Caco-2 (cell line): ENCODE measurements at regions not wholly inside any gene's neighbourhood (a gene's known extent, or its start where the extent isn't known, plus 50 kb on each side); places are given as distances from the start of the nearest gene placed in this dataset.

Source experiments
- BruUV-seq: library from RNA; stranded (reverse); fragments of 400-500 nt; replicated peaks from 2 replicates; lab custom pipeline; 2021; lab: Mats Ljungman, UMichigan
- CTCF ChIA-PET: fragments of 300-600 bp; sonication (Branson Sonifier 250); formaldehyde crosslinking; loops from one replicate; lab custom pipeline; 2022; ENCODE audit warnings: antibody characterized with exemption; lab: Charles Lee
- POLR2A ChIA-PET: fragments of 300-600 bp; sonication (Branson Sonifier 250); formaldehyde crosslinking; loops from one replicate; lab custom pipeline; 2022; ENCODE audit warnings: antibody characterized with exemption; lab: Charles Lee
- DNase-seq, 2 experiments: peaks; one replicate each; pipeline versions ENCODE4 v3.0.0 to v3.0.0-alpha.2; 2020 to 2022
- H3K27me3 ChIP-seq: replicated peaks from 2 replicates; pipeline ENCODE4 v1.6.0; 2011; ENCODE audit warnings: low read length; ENCODE audit not compliant: control insufficient read depth, insufficient read depth
- H3K36me3 ChIP-seq: 2 replicates; pipeline ENCODE4 v1.5.1; 2011; ENCODE audit warnings: low read length; ENCODE audit not compliant: control insufficient read depth, insufficient read depth
- H3K4me1 ChIP-seq: fragments of 250-450 bp; sonication (Bioruptor Pico); 2 replicates; pipeline ENCODE4 v1.5.1; 2020; ENCODE audit warnings: mild to moderate bottlenecking
- H3K4me3 ChIP-seq: 2 replicates; pipeline ENCODE4 v1.5.1; 2011; ENCODE audit warnings: low read depth, mild to moderate bottlenecking, control low read depth, low read length
- H3K9me3 ChIP-seq: fragments of 250-450 bp; sonication (Bioruptor Pico); 2 replicates; pipeline ENCODE4 v1.5.1; 2020; ENCODE audit warnings: mild to moderate bottlenecking, moderate library complexity
- H3K27ac Mint-ChIP-seq: one replicate; pipeline ENCODE4 v1.8.0; 2022; ENCODE audit warnings: mixed read lengths; ENCODE audit not compliant: unreplicated experiment
- H3K27me3 Mint-ChIP-seq: one replicate; pipeline ENCODE4 v1.8.0; 2022; ENCODE audit warnings: mixed read lengths; ENCODE audit not compliant: insufficient read depth, unreplicated experiment
- H3K36me3 Mint-ChIP-seq: one replicate; pipeline ENCODE4 v1.8.0; 2022; ENCODE audit warnings: mild to moderate bottlenecking, mixed read lengths; ENCODE audit not compliant: insufficient read depth, unreplicated experiment
- H3K4me1 Mint-ChIP-seq: one replicate; pipeline ENCODE4 v1.8.0; 2022; ENCODE audit warnings: low read depth, mixed read lengths; ENCODE audit not compliant: unreplicated experiment
- H3K4me3 Mint-ChIP-seq: one replicate; pipeline ENCODE4 v1.8.0; 2022; ENCODE audit warnings: mild to moderate bottlenecking, moderate library complexity, mixed read lengths; ENCODE audit not compliant: unreplicated experiment
- H3K9me3 Mint-ChIP-seq: one replicate; pipeline ENCODE4 v1.8.0; 2022; ENCODE audit warnings: mixed read lengths; ENCODE audit not compliant: unreplicated experiment
- CTCF ChIP-seq, 2 experiments: fragments of 200-600 bp in 1 of 2; IDR thresholded peaks; 1 replicate in 1 of 2; 2 replicates in 1 of 2; pipeline versions ENCODE4 v1.5.1 to v1.8.0; 2011 to 2022; ENCODE audit warnings: antibody characterized with exemption in 1 of 2, control low read depth in 1 of 2, inconsistent platforms in 1 of 2, low read depth in 1 of 2, low read length in 1 of 2, mild to moderate bottlenecking in 1 of 2, moderate library complexity in 1 of 2; ENCODE audit not compliant: insufficient read depth in 1 of 2, severe bottlenecking in 1 of 2, unreplicated experiment in 1 of 2
- intact Hi-C: fragments of 100-400 bp; cut with micrococcal nuclease; formaldehyde crosslinking; loops from one replicate; pipeline ENCODE4 v1.10.0; 2022; ENCODE audit not compliant: unreplicated experiment

GRCh38 chr2:5982903-5983265, 290.7 kb downstream of the SOX11 start:
- Mint-ChIP-seq H3K27me3 (no peaks in the 10 kb centered on the region), H3K9me3 (no peaks in the 10 kb centered on the region), H3K36me3 (no peaks in the 10 kb centered on the region), H3K27ac (no peak overlapping the region), H3K4me1 (no peaks in the 10 kb centered on the region), H3K4me3 (no peak overlapping the region)
- Histone ChIP-seq H3K4me1 (no peaks in the 10 kb centered on the region), H3K27me3 (no peaks in the 10 kb centered on the region), H3K36me3 (no peaks in the 10 kb centered on the region), H3K4me3 (no peak overlapping the region), H3K9me3 (no peaks in the 10 kb centered on the region)
- no TSS peak for BruUV-seq
- intact Hi-C loops = no loop called here
- ChIA-PET POLR2A (no interaction called here), CTCF (no interaction called here)
- no peak for TF ChIP-seq CTCF (IDR thresholded peaks at IDR 0.05; ENCODE audit: insufficient read depth in 1 of 2, low read depth in 1 of 2, low read length in 1 of 2, severe bottlenecking in 1 of 2, unreplicated experiment in 1 of 2)
- no peak for DNase-seq

DNA sequence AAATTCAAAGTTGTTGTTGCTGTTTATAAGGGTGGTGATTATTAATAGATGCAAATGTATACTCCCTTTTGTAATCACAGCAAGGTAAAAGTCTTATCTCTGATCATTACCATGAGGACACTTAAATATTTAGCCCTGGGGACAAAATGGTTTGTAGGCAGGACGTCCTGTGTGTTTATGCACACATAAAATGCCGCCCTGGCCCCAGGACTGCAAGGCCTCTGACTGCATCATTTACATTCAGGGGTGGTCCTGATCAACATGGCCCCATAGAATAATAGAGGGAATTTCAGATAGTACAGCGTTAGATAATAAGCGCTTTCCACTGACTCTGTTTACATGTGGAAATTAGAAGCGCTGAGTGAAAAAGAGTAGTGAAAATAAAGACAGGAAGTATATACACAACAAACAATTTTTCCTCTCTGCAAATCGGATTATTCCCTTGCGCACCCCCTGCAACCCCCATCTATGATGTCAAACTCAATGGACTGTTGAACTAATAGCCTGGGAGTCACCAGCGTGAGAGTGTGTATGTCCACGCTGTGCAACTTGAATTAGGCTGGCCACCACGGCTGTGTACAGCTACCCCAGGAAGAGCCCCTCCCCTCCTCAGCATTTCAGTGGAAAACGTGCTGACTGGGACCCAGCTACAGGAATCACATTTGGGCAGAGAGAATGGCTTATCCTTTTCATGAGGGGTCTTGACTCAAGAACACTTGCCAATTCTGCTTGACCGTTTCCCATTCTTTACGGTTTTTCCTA, 291.5 kb downstream of the SOX11 start:
- ChIA-PET CTCF (no interaction called here), POLR2A (no interaction called here)
- no peaks in the 10 kb centered on the region for H3K36me3 Mint-ChIP-seq
- no peak for TF ChIP-seq CTCF (IDR thresholded peaks at IDR 0.05; ENCODE audit: insufficient read depth in 1 of 2, low read depth in 1 of 2, low read length in 1 of 2, severe bottlenecking in 1 of 2, unreplicated experiment in 1 of 2)
- Histone ChIP-seq H3K4me1 (no peaks in the 10 kb centered on the region), H3K4me3 (no peak overlapping the region), H3K9me3 (no peaks in the 10 kb centered on the region), H3K27me3 (no peaks in the 10 kb centered on the region), H3K36me3 (no peaks in the 10 kb centered on the region)
- H3K27me3 Mint-ChIP-seq = no peaks in the 10 kb centered on the region
- no peak overlapping the region for H3K4me3 Mint-ChIP-seq
- H3K9me3 Mint-ChIP-seq = no peaks in the 10 kb centered on the region
- no peaks in the 10 kb centered on the region for H3K4me1 Mint-ChIP-seq
- intact Hi-C loops = no loop called here
- DNase-seq = no peak
- BruUV-seq = no TSS peak
- H3K27ac Mint-ChIP-seq = no peak overlapping the region

- intact Hi-C loops = no loop called here
- Histone ChIP-seq H3K4me3 (no peak overlapping the region), H3K36me3 (no peaks in the 10 kb centered on the region), H3K4me1 (no peaks in the 10 kb centered on the region), H3K27me3 (no peaks in the 10 kb centered on the region), H3K9me3 (no peaks in the 10 kb centered on the region)
- ChIA-PET POLR2A (no interaction called here), CTCF (no interaction called here)
- DNase-seq = no peak
- no peak overlapping the region for H3K27ac Mint-ChIP-seq
- no peak overlapping the region for H3K4me3 Mint-ChIP-seq
- no peaks in the 10 kb centered on the region for H3K27me3 Mint-ChIP-seq
- no peak for TF ChIP-seq CTCF (IDR thresholded peaks at IDR 0.05; ENCODE audit: insufficient read depth in 1 of 2, low read depth in 1 of 2, low read length in 1 of 2, severe bottlenecking in 1 of 2, unreplicated experiment in 1 of 2)
- H3K9me3 Mint-ChIP-seq = no peaks in the 10 kb centered on the region
- H3K4me1 Mint-ChIP-seq = no peaks in the 10 kb centered on the region
- no peaks in the 10 kb centered on the region for H3K36me3 Mint-ChIP-seq
- BruUV-seq = no TSS peak
These were observed 292.1 kb downstream of the SOX11 start for GRCh38 chr2:5984273-5984655.
